ENCODE measurements at regions not wholly inside any gene's neighbourhood (a gene's known extent, or its start where the extent isn't known, plus 50 kb on each side); places are given as distances from the start of the nearest gene placed in this dataset.

DNA sequence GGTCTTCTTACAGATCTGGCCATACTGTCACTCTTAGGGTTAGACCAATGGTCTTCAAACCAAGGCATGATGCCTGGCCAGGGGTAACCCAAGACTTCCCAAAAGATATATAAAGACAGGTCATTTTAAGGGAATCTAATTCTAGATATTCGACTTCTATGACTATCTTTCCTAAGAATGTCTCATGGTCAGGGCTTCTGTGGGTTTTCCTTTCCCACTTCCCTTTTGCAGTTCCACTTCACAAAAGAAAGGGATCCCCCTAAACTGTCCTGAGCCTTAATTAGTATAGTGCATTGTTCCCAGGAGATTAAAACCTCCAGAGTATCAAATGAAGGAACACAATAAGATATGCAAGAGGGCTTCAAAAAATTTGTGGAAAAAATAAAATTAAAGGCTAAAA, 223.6 kb upstream of the SIX2 start:
- ATAC-seq, result no peak
- TF ChIP-seq ISL1 (CRISPR knock-in tag; IDR thresholded peaks at IDR 0.05) (no peak), TCF4 (CRISPR knock-in tag; IDR thresholded peaks at IDR 0.05; ENCODE audit: borderline replicate concordance) (no peak), ZNF8 (CRISPR knock-in tag; IDR thresholded peaks at IDR 0.05) (no peak), PPARA (CRISPR knock-in tag; IDR thresholded peaks at IDR 0.05; ENCODE audit: borderline replicate concordance) (no peak), OSR1 (CRISPR knock-in tag; IDR thresholded peaks at IDR 0.05) (no peak), BACH2 (CRISPR knock-in tag; IDR thresholded peaks at IDR 0.05; ENCODE audit: borderline replicate concordance) (no peak), ZC3H10 (CRISPR knock-in tag; IDR thresholded peaks at IDR 0.05) (no peak), ZNF565 (CRISPR knock-in tag; conservative IDR thresholded peaks at IDR 0.05; ENCODE audit: low read depth) (no peak), GLIS3 (CRISPR knock-in tag; IDR thresholded peaks at IDR 0.05) (no peak), ESRRG (CRISPR knock-in tag; IDR thresholded peaks at IDR 0.05) (no peak), CSDC2 (CRISPR knock-in tag; IDR thresholded peaks at IDR 0.05) (no peak), ARNTL (CRISPR knock-in tag; IDR thresholded peaks at IDR 0.05; ENCODE audit: borderline replicate concordance, low read depth) (no peak), TOX (CRISPR knock-in tag; IDR thresholded peaks at IDR 0.05; ENCODE audit: borderline replicate concordance) (no peak), SNAI2 (CRISPR knock-in tag; IDR thresholded peaks at IDR 0.05) (no peak), RARB (CRISPR knock-in tag; IDR thresholded peaks at IDR 0.05) (no peak)
- TF ChIP-seq, protein P1, sequence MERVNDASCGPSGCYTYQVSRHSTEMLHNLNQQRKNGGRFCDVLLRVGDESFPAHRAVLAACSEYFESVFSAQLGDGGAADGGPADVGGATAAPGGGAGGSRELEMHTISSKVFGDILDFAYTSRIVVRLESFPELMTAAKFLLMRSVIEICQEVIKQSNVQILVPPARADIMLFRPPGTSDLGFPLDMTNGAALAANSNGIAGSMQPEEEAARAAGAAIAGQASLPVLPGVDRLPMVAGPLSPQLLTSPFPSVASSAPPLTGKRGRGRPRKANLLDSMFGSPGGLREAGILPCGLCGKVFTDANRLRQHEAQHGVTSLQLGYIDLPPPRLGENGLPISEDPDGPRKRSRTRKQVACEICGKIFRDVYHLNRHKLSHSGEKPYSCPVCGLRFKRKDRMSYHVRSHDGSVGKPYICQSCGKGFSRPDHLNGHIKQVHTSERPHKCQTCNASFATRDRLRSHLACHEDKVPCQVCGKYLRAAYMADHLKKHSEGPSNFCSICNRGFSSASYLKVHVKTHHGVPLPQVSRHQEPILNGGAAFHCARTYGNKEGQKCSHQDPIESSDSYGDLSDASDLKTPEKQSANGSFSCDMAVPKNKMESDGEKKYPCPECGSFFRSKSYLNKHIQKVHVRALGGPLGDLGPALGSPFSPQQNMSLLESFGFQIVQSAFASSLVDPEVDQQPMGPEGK (CRISPR knock-in tag; IDR thresholded peaks at IDR 0.05; ENCODE audit: borderline replicate concordance), result no peak
- TF ChIP-seq, protein P2, sequence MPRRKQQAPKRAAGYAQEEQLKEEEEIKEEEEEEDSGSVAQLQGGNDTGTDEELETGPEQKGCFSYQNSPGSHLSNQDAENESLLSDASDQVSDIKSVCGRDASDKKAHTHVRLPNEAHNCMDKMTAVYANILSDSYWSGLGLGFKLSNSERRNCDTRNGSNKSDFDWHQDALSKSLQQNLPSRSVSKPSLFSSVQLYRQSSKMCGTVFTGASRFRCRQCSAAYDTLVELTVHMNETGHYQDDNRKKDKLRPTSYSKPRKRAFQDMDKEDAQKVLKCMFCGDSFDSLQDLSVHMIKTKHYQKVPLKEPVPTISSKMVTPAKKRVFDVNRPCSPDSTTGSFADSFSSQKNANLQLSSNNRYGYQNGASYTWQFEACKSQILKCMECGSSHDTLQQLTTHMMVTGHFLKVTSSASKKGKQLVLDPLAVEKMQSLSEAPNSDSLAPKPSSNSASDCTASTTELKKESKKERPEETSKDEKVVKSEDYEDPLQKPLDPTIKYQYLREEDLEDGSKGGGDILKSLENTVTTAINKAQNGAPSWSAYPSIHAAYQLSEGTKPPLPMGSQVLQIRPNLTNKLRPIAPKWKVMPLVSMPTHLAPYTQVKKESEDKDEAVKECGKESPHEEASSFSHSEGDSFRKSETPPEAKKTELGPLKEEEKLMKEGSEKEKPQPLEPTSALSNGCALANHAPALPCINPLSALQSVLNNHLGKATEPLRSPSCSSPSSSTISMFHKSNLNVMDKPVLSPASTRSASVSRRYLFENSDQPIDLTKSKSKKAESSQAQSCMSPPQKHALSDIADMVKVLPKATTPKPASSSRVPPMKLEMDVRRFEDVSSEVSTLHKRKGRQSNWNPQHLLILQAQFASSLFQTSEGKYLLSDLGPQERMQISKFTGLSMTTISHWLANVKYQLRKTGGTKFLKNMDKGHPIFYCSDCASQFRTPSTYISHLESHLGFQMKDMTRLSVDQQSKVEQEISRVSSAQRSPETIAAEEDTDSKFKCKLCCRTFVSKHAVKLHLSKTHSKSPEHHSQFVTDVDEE (CRISPR knock-in tag; IDR thresholded peaks at IDR 0.05), result no peak
- TF ChIP-seq, protein P3, sequence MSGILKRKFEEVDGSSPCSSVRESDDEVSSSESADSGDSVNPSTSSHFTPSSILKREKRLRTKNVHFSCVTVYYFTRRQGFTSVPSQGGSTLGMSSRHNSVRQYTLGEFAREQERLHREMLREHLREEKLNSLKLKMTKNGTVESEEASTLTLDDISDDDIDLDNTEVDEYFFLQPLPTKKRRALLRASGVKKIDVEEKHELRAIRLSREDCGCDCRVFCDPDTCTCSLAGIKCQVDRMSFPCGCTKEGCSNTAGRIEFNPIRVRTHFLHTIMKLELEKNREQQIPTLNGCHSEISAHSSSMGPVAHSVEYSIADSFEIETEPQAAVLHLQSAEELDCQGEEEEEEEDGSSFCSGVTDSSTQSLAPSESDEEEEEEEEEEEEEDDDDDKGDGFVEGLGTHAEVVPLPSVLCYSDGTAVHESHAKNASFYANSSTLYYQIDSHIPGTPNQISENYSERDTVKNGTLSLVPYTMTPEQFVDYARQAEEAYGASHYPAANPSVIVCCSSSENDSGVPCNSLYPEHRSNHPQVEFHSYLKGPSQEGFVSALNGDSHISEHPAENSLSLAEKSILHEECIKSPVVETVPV (CRISPR knock-in tag; IDR thresholded peaks at IDR 0.05), result no peak

DNA sequence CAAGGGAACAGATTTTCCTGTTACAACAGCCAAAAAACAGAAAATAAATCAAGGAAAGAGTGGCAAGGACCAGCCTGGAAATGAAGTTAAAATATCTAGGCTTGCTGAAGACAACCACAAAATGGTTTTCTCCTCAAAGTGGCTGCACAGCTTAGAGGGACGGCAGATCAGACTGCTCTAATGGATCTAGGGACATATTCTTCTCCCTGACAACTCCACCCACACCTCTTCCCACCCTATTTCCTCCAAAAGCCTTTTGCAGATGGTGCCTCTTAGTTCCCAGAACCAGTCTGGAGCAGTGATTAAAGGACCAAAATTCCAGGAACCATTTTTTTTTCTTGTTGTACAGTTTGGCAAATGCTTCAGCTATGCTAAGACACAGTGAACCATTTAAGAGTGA, 220.2 kb upstream of the SIX2 start:
- no peak for ATAC-seq
- no peak for TF ChIP-seq ZC3H10 (CRISPR knock-in tag; IDR thresholded peaks at IDR 0.05)
- no peak for TF ChIP-seq SNAI2 (CRISPR knock-in tag; IDR thresholded peaks at IDR 0.05)
- TF ChIP-seq ZNF8 (CRISPR knock-in tag; IDR thresholded peaks at IDR 0.05), result no peak
- no peak for TF ChIP-seq ZNF565 (CRISPR knock-in tag; conservative IDR thresholded peaks at IDR 0.05; ENCODE audit: low read depth)
- TF ChIP-seq ISL1 (CRISPR knock-in tag; IDR thresholded peaks at IDR 0.05), result no peak
- no peak for TF ChIP-seq GLIS3 (CRISPR knock-in tag; IDR thresholded peaks at IDR 0.05)

DNA sequence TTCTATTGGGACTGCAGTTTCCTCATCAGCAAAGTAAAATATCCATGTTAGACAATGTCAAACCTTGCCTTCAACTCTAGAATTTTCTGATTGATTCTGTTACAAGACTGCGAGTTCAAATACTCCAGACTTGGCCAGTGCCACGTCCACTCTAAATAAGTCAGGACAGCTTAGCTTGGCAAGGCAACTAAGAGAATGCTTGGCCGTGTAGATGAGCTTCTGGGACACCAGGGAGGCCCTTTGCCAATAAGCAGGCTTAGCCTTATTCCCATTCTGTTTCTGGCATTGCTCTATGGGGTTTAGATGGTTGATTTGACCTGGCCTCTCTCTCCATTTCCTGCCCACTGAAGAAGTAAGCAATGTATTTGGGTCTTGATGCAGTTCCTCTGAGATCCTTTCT, 218.1 kb upstream of the SIX2 start:
- no peak for ATAC-seq
- TF ChIP-seq, protein P1 (CRISPR knock-in tag; IDR thresholded peaks at IDR 0.05; ENCODE audit: borderline replicate concordance), result no peak
- TF ChIP-seq ZNF565 (CRISPR knock-in tag; conservative IDR thresholded peaks at IDR 0.05; ENCODE audit: low read depth) (no peak), TOX (CRISPR knock-in tag; IDR thresholded peaks at IDR 0.05; ENCODE audit: borderline replicate concordance) (no peak), ZFP3 (CRISPR knock-in tag; IDR thresholded peaks at IDR 0.05) (no peak), ZC3H10 (CRISPR knock-in tag; IDR thresholded peaks at IDR 0.05) (no peak), GLIS3 (CRISPR knock-in tag; IDR thresholded peaks at IDR 0.05) (no peak), OSR1 (CRISPR knock-in tag; IDR thresholded peaks at IDR 0.05) (no peak), TCF4 (CRISPR knock-in tag; IDR thresholded peaks at IDR 0.05; ENCODE audit: borderline replicate concordance) (no peak), ISL1 (CRISPR knock-in tag; IDR thresholded peaks at IDR 0.05) (no peak), ZNF70 (CRISPR knock-in tag; IDR thresholded peaks at IDR 0.05) (no peak), SNAI2 (CRISPR knock-in tag; IDR thresholded peaks at IDR 0.05) (no peak)
- TF ChIP-seq, protein P3 (CRISPR knock-in tag; IDR thresholded peaks at IDR 0.05), result no peak
- TF ChIP-seq, protein P2 (CRISPR knock-in tag; IDR thresholded peaks at IDR 0.05), result no peak
